HCT116 (cell line): ENCODE measurements at regions not wholly inside any gene's neighbourhood (a gene's known extent, or its start where the extent isn't known, plus 50 kb on each side); places are given as distances from the start of the nearest gene placed in this dataset.

Experiments
- ATAC-seq: fragments of 200-7000 bp; cut with Tn5 transposase; 2 replicates; pipeline ENCODE4 v1.9.1; 2020; ENCODE audit warnings: mild to moderate bottlenecking, moderate library complexity
- BruUV-seq: library from RNA; stranded (reverse); fragments of 400-500 nt; replicated peaks from 2 replicates; lab custom pipeline; 2021; lab: Mats Ljungman, UMichigan
- CTCF ChIA-PET: fragments of 300-600 bp; sonication (Branson Sonifier 250); formaldehyde crosslinking; loops from one replicate; lab custom pipeline; 2021; ENCODE audit warnings: antibody characterized with exemption; lab: Charles Lee
- POLR2A ChIA-PET: fragments of 300-600, 350-600 bp; sonication (Branson Sonifier 250); formaldehyde crosslinking; loops from one replicate; lab custom pipeline; 2021; ENCODE audit warnings: antibody characterized with exemption; lab: Charles Lee
- RAD21 ChIA-PET, 2 experiments: fragments of 300-600 bp; sonication (Branson Sonifier 250); formaldehyde crosslinking; loops; one replicate each; lab custom pipeline; 2023; ENCODE audit warnings: low total read pairs in 2 of 2; ENCODE audit not compliant: uncharacterized antibody in 2 of 2, unreplicated experiment in 2 of 2, low non-redundant PET in 1 of 2; lab: Charles Lee
- DNase-seq: peaks from one replicate; pipeline ENCODE4 v3.0.0-alpha.2; 2010; ENCODE audit warnings: low read depth, low spot score
- H2AFZ ChIP-seq: fragments of 200-600 bp; shearing (Covaris generic), sonication (generic); 2 replicates; pipeline ENCODE4 v1.6.1; 2017; ENCODE audit warnings: low read depth, mixed run types, mixed read lengths, antibody characterized with exemption, low read length; ENCODE audit not compliant: poor library complexity, severe bottlenecking
- H3K27ac ChIP-seq: 2 replicates; pipeline ENCODE4 v1.5.1; 2012; ENCODE audit warnings: low read depth, low read length
- H3K27me3 ChIP-seq: fragments of 200-600 bp; sonication (generic); 2 replicates; pipeline ENCODE4 v1.6.1; 2016; ENCODE audit warnings: mixed run types, low read length, mixed read lengths; ENCODE audit not compliant: insufficient read depth
- H3K36me3 ChIP-seq, 2 experiments: fragments of 200-500 bp in 1 of 2; fragments of 200-600 bp in 1 of 2; sonication (Bioruptor generic) in 1 of 2; sonication (generic) in 1 of 2; 2 replicates each; pipeline versions ENCODE4 v1.5.1 to v1.6.1; 2014 to 2016; ENCODE audit warnings: low read length in 2 of 2, inconsistent platforms in 1 of 2, mixed read lengths in 1 of 2, mixed run types in 1 of 2; ENCODE audit not compliant: insufficient read depth in 2 of 2, control insufficient read depth in 1 of 2
- H3K4me1 ChIP-seq, 2 experiments: fragments of 200-600 bp in 1 of 2; sonication (generic) in 1 of 2; 2 replicates each; pipeline versions ENCODE4 v1.5.1 to v1.6.1; 2012 to 2017; ENCODE audit warnings: low read length in 2 of 2, inconsistent platforms in 1 of 2, mild to moderate bottlenecking in 1 of 2, mixed read lengths in 1 of 2, mixed run types in 1 of 2, moderate library complexity in 1 of 2; ENCODE audit not compliant: insufficient read depth in 2 of 2, control insufficient read depth in 1 of 2
- H3K4me2 ChIP-seq: fragments of 200-600 bp; sonication (generic); 2 replicates; pipeline ENCODE4 v1.6.1; 2017; ENCODE audit warnings: mixed run types, low read length, mixed read lengths
- H3K4me3 ChIP-seq, 2 experiments: fragments of 200-600 bp in 1 of 2; sonication (generic) in 1 of 2; replicated peaks in 1 of 2; 2 replicates each; pipeline ENCODE4 v1.5.1; 2011 to 2016; ENCODE audit warnings: low read length in 2 of 2, control low read depth in 1 of 2, low read depth in 1 of 2, mild to moderate bottlenecking in 1 of 2, mixed read lengths in 1 of 2, mixed run types in 1 of 2
- H3K79me2 ChIP-seq: fragments of 200-600 bp; sonication (generic); 2 replicates; pipeline ENCODE4 v1.6.1; 2017; ENCODE audit warnings: mild to moderate bottlenecking, mixed run types, low read length, moderate library complexity, mixed read lengths; ENCODE audit not compliant: insufficient read depth
- H3K9ac ChIP-seq: fragments of 200-600 bp; sonication (generic); 2 replicates; pipeline ENCODE4 v1.6.1; 2016; ENCODE audit warnings: low read length, mixed read lengths
- H3K9me2 ChIP-seq: fragments of 200-600 bp; sonication (generic), shearing (Covaris generic); 2 replicates; pipeline ENCODE4 v1.6.1; 2017; ENCODE audit warnings: mixed run types, mild to moderate bottlenecking, moderate library complexity; ENCODE audit not compliant: insufficient read depth
- H3K9me3 ChIP-seq, 2 experiments: fragments of 200-500 bp in 1 of 2; fragments of 200-600 bp in 1 of 2; sonication (Bioruptor generic) in 1 of 2; sonication (generic) in 1 of 2; 2 replicates each; pipeline ENCODE4 v1.6.1; 2014 to 2017; ENCODE audit warnings: low read length in 2 of 2, mixed read lengths in 2 of 2, inconsistent platforms in 1 of 2, low read depth in 1 of 2, mild to moderate bottlenecking in 1 of 2, mixed run types in 1 of 2, moderate library complexity in 1 of 2; ENCODE audit not compliant: control insufficient read depth in 1 of 2, insufficient read depth in 1 of 2
- H4K20me1 ChIP-seq: fragments of 200-600 bp; sonication (generic), shearing (Covaris generic); 2 replicates; pipeline ENCODE4 v1.6.1; 2017; ENCODE audit warnings: mixed run types, mild to moderate bottlenecking, moderate library complexity; ENCODE audit not compliant: insufficient read depth
- CBX3 ChIP-seq: IDR thresholded peaks from 2 replicates; pipeline ENCODE4 v1.6.1; 2012; ENCODE audit warnings: low read depth
- EGR1 ChIP-seq: IDR thresholded peaks from 2 replicates; pipeline ENCODE4 v1.6.1; 2012; ENCODE audit warnings: low read depth
- ELF1 ChIP-seq: IDR thresholded peaks from 2 replicates; pipeline ENCODE4 v1.6.1; 2012; ENCODE audit warnings: low read depth, borderline replicate concordance
- EZH2phosphoT487 ChIP-seq: fragments of 200-600 bp; IDR thresholded peaks from 2 replicates; pipeline ENCODE4 v1.6.1; 2018; ENCODE audit warnings: antibody characterized with exemption, borderline replicate concordance
- FOSL1 ChIP-seq: IDR thresholded peaks from 2 replicates; pipeline ENCODE4 v1.6.1; 2012; ENCODE audit warnings: low read depth
- JUND ChIP-seq: IDR thresholded peaks from 2 replicates; pipeline ENCODE4 v1.6.1; 2012
- POLR2A ChIP-seq: IDR thresholded peaks from 2 replicates; pipeline ENCODE4 v1.7.0; 2011; ENCODE audit warnings: borderline replicate concordance; ENCODE audit not compliant: insufficient read depth, insufficient read length; ENCODE audit errors: extremely low read depth
- POLR2AphosphoS5 ChIP-seq: IDR thresholded peaks from 2 replicates; pipeline ENCODE4 v1.6.1; 2011; ENCODE audit warnings: mild to moderate bottlenecking, low read depth, low read length, moderate library complexity
- RAD21 ChIP-seq: IDR thresholded peaks from 2 replicates; pipeline ENCODE4 v1.6.1; 2012; ENCODE audit warnings: low read depth, mild to moderate bottlenecking
- SP1 ChIP-seq: IDR thresholded peaks from 2 replicates; pipeline ENCODE4 v1.6.1; 2012; ENCODE audit warnings: low read depth
- TCF7L2 ChIP-seq: IDR thresholded peaks from 2 replicates; pipeline ENCODE4 v1.7.0; 2011; ENCODE audit warnings: borderline replicate concordance, inconsistent platforms; ENCODE audit not compliant: insufficient read depth, insufficient read length; ENCODE audit errors: extremely low read depth
- ZFX ChIP-seq: fragments of 450-650 bp; IDR thresholded peaks from 2 replicates; pipeline ENCODE4 v1.6.1; 2017
- ZNF274 ChIP-seq: fragments of 200-500 bp; sonication (Bioruptor generic); IDR thresholded peaks from 2 replicates; pipeline ENCODE4 v1.6.1; 2014; ENCODE audit warnings: mild to moderate bottlenecking, low read depth, low read length, inconsistent platforms
- intact Hi-C: fragments of 100-400 bp; cut with micrococcal nuclease; formaldehyde crosslinking; loops from 2 replicates; pipeline ENCODE4 v1.10.0; 2022
- TF ChIP-seq, protein P1 (sequence below): IDR thresholded peaks from 2 replicates; pipeline ENCODE4 v1.6.1; 2011; ENCODE audit warnings: mild to moderate bottlenecking, low read length, moderate library complexity; ENCODE audit not compliant: insufficient replicate concordance; ENCODE audit errors: extremely low read depth
- TF ChIP-seq, protein P2 (sequence below): IDR thresholded peaks from 2 replicates; pipeline ENCODE4 v1.6.1; 2012
- TF ChIP-seq, protein P3 (sequence below): IDR thresholded peaks from 2 replicates; pipeline ENCODE4 v1.6.1; 2012; ENCODE audit warnings: low read depth
- TF ChIP-seq, protein P4 (sequence below): IDR thresholded peaks from 2 replicates; pipeline ENCODE4 v1.6.1; 2012

DNA sequence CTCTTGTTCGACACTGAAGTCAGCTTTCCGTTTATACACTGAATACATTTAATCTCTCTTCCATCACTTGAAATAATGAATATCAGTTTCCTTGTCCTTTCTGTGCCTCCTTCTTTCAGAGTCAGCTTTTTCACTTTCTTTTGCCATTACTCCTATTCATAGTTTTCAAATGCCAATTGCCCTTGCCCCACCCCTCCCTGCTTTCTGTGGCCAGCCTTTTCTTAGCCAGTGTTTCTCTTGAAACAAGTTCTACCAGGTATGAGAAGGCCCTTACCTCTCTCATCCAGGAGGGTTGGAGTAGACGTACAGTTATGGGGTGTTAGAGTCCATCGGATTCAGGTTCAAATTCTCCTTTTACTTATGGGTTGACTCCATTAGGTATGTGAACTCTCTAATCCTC lies 574.7 kb upstream of the SEMA6A start:
- Histone ChIP-seq H3K27me3 (no peaks in the 10 kb centered on the region), H3K9me3 (no peaks in the 10 kb centered on the region), H3K4me3 (no peak overlapping the region), H3K4me1 (no peaks in the 10 kb centered on the region), H3K79me2 (no peaks in the 10 kb centered on the region), H3K9ac (no peak overlapping the region), H3K9me2 (0 out of 2 replicates have a peak, but pooled peaks cover 4% of the 10 kb centered on the region), H3K36me3 (no peaks in the 10 kb centered on the region), H4K20me1 (no peaks in the 10 kb centered on the region), H3K4me2 (no peak overlapping the region), H2AFZ (no peak overlapping the region), H3K27ac (no peak overlapping the region)
- ATAC-seq: no peak
- ChIA-PET POLR2A (no interaction called here), CTCF (no interaction called here), RAD21 (no interaction called here)
- no peak for DNase-seq
- intact Hi-C loops: no loop called here
- TF ChIP-seq TCF7L2: no peak
- TF ChIP-seq, protein P1, sequence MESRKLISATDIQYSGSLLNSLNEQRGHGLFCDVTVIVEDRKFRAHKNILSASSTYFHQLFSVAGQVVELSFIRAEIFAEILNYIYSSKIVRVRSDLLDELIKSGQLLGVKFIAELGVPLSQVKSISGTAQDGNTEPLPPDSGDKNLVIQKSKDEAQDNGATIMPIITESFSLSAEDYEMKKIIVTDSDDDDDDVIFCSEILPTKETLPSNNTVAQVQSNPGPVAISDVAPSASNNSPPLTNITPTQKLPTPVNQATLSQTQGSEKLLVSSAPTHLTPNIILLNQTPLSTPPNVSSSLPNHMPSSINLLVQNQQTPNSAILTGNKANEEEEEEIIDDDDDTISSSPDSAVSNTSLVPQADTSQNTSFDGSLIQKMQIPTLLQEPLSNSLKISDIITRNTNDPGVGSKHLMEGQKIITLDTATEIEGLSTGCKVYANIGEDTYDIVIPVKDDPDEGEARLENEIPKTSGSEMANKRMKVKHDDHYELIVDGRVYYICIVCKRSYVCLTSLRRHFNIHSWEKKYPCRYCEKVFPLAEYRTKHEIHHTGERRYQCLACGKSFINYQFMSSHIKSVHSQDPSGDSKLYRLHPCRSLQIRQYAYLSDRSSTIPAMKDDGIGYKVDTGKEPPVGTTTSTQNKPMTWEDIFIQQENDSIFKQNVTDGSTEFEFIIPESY: no peak
- TF ChIP-seq CBX3: no peak
- no peak for TF ChIP-seq ZFX
- no peak for TF ChIP-seq EZH2phosphoT487
- TF ChIP-seq, protein P2, sequence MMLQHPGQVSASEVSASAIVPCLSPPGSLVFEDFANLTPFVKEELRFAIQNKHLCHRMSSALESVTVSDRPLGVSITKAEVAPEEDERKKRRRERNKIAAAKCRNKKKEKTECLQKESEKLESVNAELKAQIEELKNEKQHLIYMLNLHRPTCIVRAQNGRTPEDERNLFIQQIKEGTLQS: no peak
- no peak for TF ChIP-seq SP1
- BruUV-seq: no TSS peak

DNA sequence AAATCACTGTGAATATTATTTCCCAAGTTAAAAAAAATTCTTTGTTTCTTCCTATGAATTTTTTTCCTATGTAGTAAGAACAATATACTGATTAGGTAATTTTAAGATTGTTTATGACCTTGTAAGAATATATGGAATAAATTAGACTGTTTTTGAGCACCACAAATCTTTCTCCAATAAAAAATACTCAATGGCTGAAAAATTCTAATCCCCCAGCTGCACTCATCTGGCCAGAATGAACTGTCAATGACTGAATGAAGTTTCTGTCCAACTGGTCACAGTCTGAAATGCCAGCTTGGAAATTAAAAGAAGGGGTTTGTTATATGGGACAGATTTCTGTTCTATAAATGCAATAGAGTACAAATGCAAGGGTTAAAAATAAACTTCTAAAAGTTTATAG lies 569.5 kb upstream of the SEMA6A start:
- H2AFZ ChIP-seq: no peak overlapping the region
- no peaks in the 10 kb centered on the region for H3K79me2 ChIP-seq
- H3K9me3 ChIP-seq: no peaks in the 10 kb centered on the region
- H3K4me3 ChIP-seq: no peak overlapping the region
- RAD21 ChIA-PET: no interaction called here
- no peaks in the 10 kb centered on the region for H3K27me3 ChIP-seq
- H3K4me1 ChIP-seq: no peaks in the 10 kb centered on the region
- no peaks in the 10 kb centered on the region for H4K20me1 ChIP-seq
- ATAC-seq (no peak), DNase-seq (no peak)
- H3K27ac ChIP-seq: no peak overlapping the region
- intact Hi-C loops: no loop called here
- H3K9ac ChIP-seq: no peak overlapping the region
- no peaks in the 10 kb centered on the region for H3K36me3 ChIP-seq
- no TSS peak for BruUV-seq
- CTCF ChIA-PET: no interaction called here
- POLR2A ChIA-PET: no interaction called here
- no peaks in the 10 kb centered on the region for H3K9me2 ChIP-seq
- H3K4me2 ChIP-seq: no peak overlapping the region
- no peak for TF ChIP-seq POLR2AphosphoS5
- no peak for TF ChIP-seq JUND
- no peak for TF ChIP-seq ZFX
- TF ChIP-seq, protein P3, sequence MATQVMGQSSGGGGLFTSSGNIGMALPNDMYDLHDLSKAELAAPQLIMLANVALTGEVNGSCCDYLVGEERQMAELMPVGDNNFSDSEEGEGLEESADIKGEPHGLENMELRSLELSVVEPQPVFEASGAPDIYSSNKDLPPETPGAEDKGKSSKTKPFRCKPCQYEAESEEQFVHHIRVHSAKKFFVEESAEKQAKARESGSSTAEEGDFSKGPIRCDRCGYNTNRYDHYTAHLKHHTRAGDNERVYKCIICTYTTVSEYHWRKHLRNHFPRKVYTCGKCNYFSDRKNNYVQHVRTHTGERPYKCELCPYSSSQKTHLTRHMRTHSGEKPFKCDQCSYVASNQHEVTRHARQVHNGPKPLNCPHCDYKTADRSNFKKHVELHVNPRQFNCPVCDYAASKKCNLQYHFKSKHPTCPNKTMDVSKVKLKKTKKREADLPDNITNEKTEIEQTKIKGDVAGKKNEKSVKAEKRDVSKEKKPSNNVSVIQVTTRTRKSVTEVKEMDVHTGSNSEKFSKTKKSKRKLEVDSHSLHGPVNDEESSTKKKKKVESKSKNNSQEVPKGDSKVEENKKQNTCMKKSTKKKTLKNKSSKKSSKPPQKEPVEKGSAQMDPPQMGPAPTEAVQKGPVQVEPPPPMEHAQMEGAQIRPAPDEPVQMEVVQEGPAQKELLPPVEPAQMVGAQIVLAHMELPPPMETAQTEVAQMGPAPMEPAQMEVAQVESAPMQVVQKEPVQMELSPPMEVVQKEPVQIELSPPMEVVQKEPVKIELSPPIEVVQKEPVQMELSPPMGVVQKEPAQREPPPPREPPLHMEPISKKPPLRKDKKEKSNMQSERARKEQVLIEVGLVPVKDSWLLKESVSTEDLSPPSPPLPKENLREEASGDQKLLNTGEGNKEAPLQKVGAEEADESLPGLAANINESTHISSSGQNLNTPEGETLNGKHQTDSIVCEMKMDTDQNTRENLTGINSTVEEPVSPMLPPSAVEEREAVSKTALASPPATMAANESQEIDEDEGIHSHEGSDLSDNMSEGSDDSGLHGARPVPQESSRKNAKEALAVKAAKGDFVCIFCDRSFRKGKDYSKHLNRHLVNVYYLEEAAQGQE: no peak
- TF ChIP-seq RAD21: no peak
- no peak for TF ChIP-seq ZNF274
- TF ChIP-seq EZH2phosphoT487: no peak
- TF ChIP-seq EGR1: no peak
- TF ChIP-seq, protein P4, sequence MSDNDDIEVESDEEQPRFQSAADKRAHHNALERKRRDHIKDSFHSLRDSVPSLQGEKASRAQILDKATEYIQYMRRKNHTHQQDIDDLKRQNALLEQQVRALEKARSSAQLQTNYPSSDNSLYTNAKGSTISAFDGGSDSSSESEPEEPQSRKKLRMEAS: no peak
- TF ChIP-seq POLR2A: no peak
- TF ChIP-seq FOSL1: no peak
- no peak for TF ChIP-seq TCF7L2
- no peak for TF ChIP-seq ELF1
- no peak for TF ChIP-seq SP1
